K562 (cell line): ENCODE measurements at regions not wholly inside any gene's neighbourhood (a gene's known extent, or its start where the extent isn't known, plus 50 kb on each side); places are given as distances from the start of the nearest gene placed in this dataset.
A peak's percentile ranks its signal among the peaks of the same experiment; 100 is the strongest.

Experiments used
- ATAC-seq: fragments of 200-7000 bp; cut with Tn5 transposase; 3 replicates; pipeline ENCODE4 v1.9.1; 2020; ENCODE audit warnings: moderate library complexity
- BruUV-seq: library from RNA; stranded (reverse); fragments of 400-500 nt; replicated peaks from 2 replicates; lab custom pipeline; 2021; lab: Mats Ljungman, UMichigan
- CTCF ChIA-PET: fragments of 300-600 bp; formaldehyde crosslinking; extraction: SDS; loops from one replicate; lab custom pipeline; 2021; ENCODE audit warnings: low intra/inter-chr PET ratio; lab: Yijun Ruan, JAX
- POLR2A ChIA-PET: fragments of 300-600, 350-650 bp; sonication (Branson Sonifier 250); formaldehyde crosslinking; extraction: SDS; loops from one replicate; lab custom pipeline; 2021; ENCODE audit warnings: antibody characterized with exemption, inconsistent platforms; lab: Yijun Ruan, JAX
- DNase-seq, 4 experiments: peaks; one replicate each; pipeline versions ENCODE4 v3.0.0 to v3.0.0-alpha.2; 2011 to 2018; ENCODE audit warnings: low spot score in 3 of 4, mixed read lengths in 3 of 4; ENCODE audit errors: extremely low read depth in 1 of 4
- FAIRE-seq: peaks from 2 replicates; lab custom pipeline; 2011; peaks lifted over from hg19 to GRCh38; lab: Jason Lieb, UNC
- H2AFZ ChIP-seq: 2 replicates; pipeline ENCODE4 v1.6.0; 2011; ENCODE audit warnings: low read depth, low read length, control low read depth, inconsistent platforms
- H3K27ac ChIP-seq: fragments of 200-600 bp; 3 replicates; pipeline ENCODE4 v1.8.0; 2011; ENCODE audit warnings: low read depth, mild to moderate bottlenecking, control low read depth, inconsistent platforms, low read length, moderate library complexity, mixed read lengths; ENCODE audit errors: extremely low read depth
- H3K27me3 ChIP-seq, 2 experiments: fragments of 300-600 bp in 1 of 2; 2 replicates in 1 of 2; 3 replicates in 1 of 2; pipeline versions ENCODE4 v1.6.0 to v1.8.0; 2011; ENCODE audit warnings: inconsistent platforms in 2 of 2, low read length in 2 of 2, mild to moderate bottlenecking in 1 of 2, mixed read lengths in 1 of 2, moderate library complexity in 1 of 2; ENCODE audit not compliant: control insufficient read depth in 2 of 2, insufficient read depth in 2 of 2
- H3K36me3 ChIP-seq: fragments of 300-600 bp; 3 replicates; pipeline ENCODE4 v1.8.0; 2011; ENCODE audit warnings: mild to moderate bottlenecking, low read length, inconsistent platforms; ENCODE audit not compliant: control insufficient read depth, insufficient read depth
- H3K4me1 ChIP-seq, 2 experiments: fragments of 200-600 bp in 1 of 2; replicated peaks in 1 of 2; 2 replicates in 1 of 2; 3 replicates in 1 of 2; pipeline versions ENCODE4 v1.5.1 to v1.8.0; 2011; ENCODE audit warnings: inconsistent platforms in 2 of 2, low read length in 2 of 2, mild to moderate bottlenecking in 1 of 2, mixed read lengths in 1 of 2, moderate library complexity in 1 of 2; ENCODE audit not compliant: control insufficient read depth in 2 of 2, insufficient read depth in 2 of 2
- H3K4me2 ChIP-seq: 2 replicates; pipeline ENCODE4 v1.6.1; 2011; ENCODE audit warnings: low read length, control low read depth, inconsistent platforms, mixed read lengths; ENCODE audit not compliant: insufficient read depth
- H3K4me3 ChIP-seq: fragments of 200-600 bp; sonication (generic), shearing (Covaris generic); 2 replicates; pipeline ENCODE4 v1.5.1; 2016; ENCODE audit warnings: control low read depth, inconsistent platforms
- H3K79me2 ChIP-seq: fragments of 200-600 bp; 3 replicates; pipeline ENCODE4 v1.8.0; 2011; ENCODE audit warnings: low read length, inconsistent platforms; ENCODE audit not compliant: control insufficient read depth, insufficient read depth
- H3K9ac ChIP-seq, 2 experiments: 2 replicates each; pipeline versions ENCODE4 v1.6.0 to v1.6.1; 2011; ENCODE audit warnings: low read depth in 2 of 2, low read length in 2 of 2, control low read depth in 1 of 2, inconsistent platforms in 1 of 2, mild to moderate bottlenecking in 1 of 2, mixed read lengths in 1 of 2; ENCODE audit not compliant: insufficient read depth in 1 of 2
- H3K9me1 ChIP-seq: one replicate; pipeline ENCODE4 v1.6.0; 2011; ENCODE audit warnings: inconsistent platforms, mild to moderate bottlenecking, low read length, moderate library complexity; ENCODE audit not compliant: control insufficient read depth, insufficient read depth
- H3K9me3 ChIP-seq: replicated peaks from 2 replicates; pipeline ENCODE4 v1.5.1; 2011; ENCODE audit warnings: low read depth, low read length, inconsistent platforms; ENCODE audit not compliant: control insufficient read depth, insufficient read depth
- H4K20me1 ChIP-seq: replicated peaks from 2 replicates; pipeline ENCODE4 v1.6.1; 2011; ENCODE audit warnings: low read length, inconsistent platforms, mixed read lengths; ENCODE audit not compliant: control insufficient read depth, insufficient read depth
- CBFA2T2 ChIP-seq: fragments of 450-650 bp; conservative IDR thresholded peaks from 2 replicates; pipeline ENCODE4 v1.6.1; 2017; ENCODE audit warnings: mild to moderate bottlenecking
- CBFA2T3 ChIP-seq: fragments of 450-650 bp; IDR thresholded peaks from 2 replicates; pipeline ENCODE4 v1.6.1; 2017
- HDAC1 ChIP-seq, 2 experiments: fragments of 450-650 bp; IDR thresholded peaks; 2 replicates each; pipeline ENCODE4 v1.6.1; 2016 to 2017; ENCODE audit warnings: inconsistent platforms in 1 of 2, mild to moderate bottlenecking in 1 of 2, moderate library complexity in 1 of 2
- MIER1 ChIP-seq: fragments of 450-650 bp; IDR thresholded peaks from 2 replicates; pipeline ENCODE4 v1.6.1; 2016; ENCODE audit warnings: antibody characterized with exemption, mild to moderate bottlenecking, low read depth
- NRF1 ChIP-seq, 2 experiments: fragments of 450-650 bp; IDR thresholded peaks in 1 of 2; conservative IDR thresholded peaks in 1 of 2; 2 replicates each; pipeline ENCODE4 v1.6.1; 2014; ENCODE audit warnings: mild to moderate bottlenecking in 2 of 2
- TSC22D4 ChIP-seq: fragments of 450-650 bp; IDR thresholded peaks from 2 replicates; pipeline ENCODE4 v1.6.1; 2016; ENCODE audit warnings: missing genetic modification characterization, missing biosample characterization, control low read depth
- ZNF184 ChIP-seq: sonication (generic); formaldehyde crosslinking; IDR thresholded peaks from 2 replicates; pipeline ENCODE4 v1.5.0; 2020; ENCODE audit warnings: missing genetic modification reagents
- ZNF76 ChIP-seq: fragments of 250-450 bp; sonication (Bioruptor Pico); IDR thresholded peaks from 2 replicates; pipeline ENCODE4 v1.4.0; 2020; ENCODE audit warnings: mild to moderate bottlenecking, moderate library complexity, borderline replicate concordance
- WGBS: fragments of 100-300 bp; shearing (Covaris generic); methylation state at CpG from one replicate; pipeline ENCODE4 v1.1.6; 2016; ENCODE audit warnings: low coverage, mixed read lengths; ENCODE audit not compliant: insufficient coverage; ENCODE audit errors: missing lambda C conversion rate; 5-methylcytosine and 5-hydroxymethylcytosine counted together
- in situ Hi-C: fragments of 300-500 bp; cut with MboI; formaldehyde crosslinking; loops from 4 replicates; pipeline ENCODE4 v1.15.0; 2018; ENCODE audit warnings: inconsistent platforms, mixed read lengths
- intact Hi-C: fragments of 100-400 bp; cut with micrococcal nuclease; formaldehyde crosslinking; loops from 2 replicates; pipeline ENCODE4 v1.14.2; 2022

- intact Hi-C loops (no loop called here), in situ Hi-C loops (no loop called here)
- Histone ChIP-seq H3K4me2 (no peak overlapping the region), H3K27ac (no peak overlapping the region), H3K27me3 (no peaks in the 10 kb centered on the region), H3K36me3 (no peaks in the 10 kb centered on the region), H4K20me1 (peaks cover 5% of the 10 kb centered on the region; the same call in 1 of the 2 replicates), H3K9ac (no peak overlapping the region), H3K79me2 (no peaks in the 10 kb centered on the region), H3K4me1 (no peaks in the 10 kb centered on the region), H3K9me1 (no peaks in the 10 kb centered on the region), H2AFZ (no peak overlapping the region), H3K4me3 (no peak overlapping the region), H3K9me3 (no peaks in the 10 kb centered on the region)
- ATAC-seq (no peak), FAIRE-seq (no peak), DNase-seq (no peak)
- CTCF ChIA-PET: no interaction called here
- POLR2A ChIA-PET: no interaction called here
- BruUV-seq: no TSS peak
- 0% methylated on average over 5 of the region's 5 CpGs for WGBS
- TF ChIP-seq ZNF76 (CRISPR knock-in tag) (no peak), ZNF184 (no peak), HDAC1 (IDR thresholded peaks at IDR 0.05) (no peak), NRF1 (conservative IDR thresholded peaks at IDR 0.05 in 1 of 2, IDR thresholded peaks at IDR 0.05 in 1 of 2) (no peak), MIER1 (no peak)
Observed at GRCh38 chr11:115941044-115941443, 436.8 kb upstream of the CADM1 start.

DNA sequence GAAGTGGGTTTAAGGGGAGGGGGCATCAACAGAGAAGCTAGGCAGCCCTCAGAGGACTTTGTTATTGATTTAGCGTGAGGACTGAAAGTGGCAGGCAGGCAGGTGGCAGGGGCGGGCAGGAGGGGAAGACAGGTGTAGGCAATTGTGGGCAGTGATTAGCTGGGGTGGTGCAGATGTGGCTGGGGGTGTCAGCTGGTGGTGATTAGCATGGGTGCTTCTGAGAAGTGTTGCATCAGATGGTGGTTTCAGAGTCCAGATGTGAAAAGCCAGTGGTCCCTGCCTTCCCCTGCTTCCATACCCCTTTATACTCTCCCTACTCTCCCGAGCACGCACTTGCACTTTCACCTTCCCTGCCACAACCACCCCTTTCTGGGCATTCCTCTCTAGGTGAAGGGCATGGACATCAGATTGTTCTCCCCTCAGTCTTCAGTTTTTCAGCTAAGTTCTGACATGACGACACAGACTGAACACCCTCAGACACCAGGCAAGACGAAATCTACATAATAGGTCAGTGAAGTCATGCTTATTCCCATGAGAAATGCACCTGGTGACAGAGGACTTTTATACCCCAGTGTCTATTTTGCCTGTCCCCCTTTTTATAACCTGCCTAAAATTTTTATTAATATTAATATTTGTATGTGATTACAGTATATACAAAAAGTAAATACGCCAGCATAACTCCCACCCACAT is 435.7 kb upstream of the CADM1 start:
- 1% methylated on average over 5 of the region's 7 CpGs for WGBS
- intact Hi-C loops: no loop called here

More for the DNA sequence above, 435.7 kb upstream of the CADM1 start:
- Histone ChIP-seq H3K9me1 (no peaks in the 10 kb centered on the region), H2AFZ (no peak overlapping the region), H4K20me1 (peaks cover 5% of the 10 kb centered on the region; the same call in 1 of the 2 replicates), H3K79me2 (no peaks in the 10 kb centered on the region), H3K36me3 (no peaks in the 10 kb centered on the region), H3K4me1 (no peaks in the 10 kb centered on the region), H3K27ac (no peak overlapping the region), H3K4me3 (no peak overlapping the region), H3K4me2 (no peak overlapping the region), H3K9ac (no peak overlapping the region), H3K9me3 (no peaks in the 10 kb centered on the region), H3K27me3 (no peaks in the 10 kb centered on the region)
- ChIA-PET POLR2A (interaction anchor here (1.2 kb wide), 1 partner anchor 11 kb away, joined by 3 read pairs; no protein-coding TSS in a partner anchor), CTCF (no interaction called here)
- ATAC-seq (no peak), DNase-seq (no peak), FAIRE-seq (no peak)
- TF ChIP-seq CBFA2T3 (peak; percentile 28), CBFA2T2 (peak; percentile 45), TSC22D4 (tag) (no peak)
- no TSS peak for BruUV-seq
- in situ Hi-C loops: no loop called here
